Loucy (cell line): ENCODE measurements at regions not wholly inside any gene's neighbourhood (a gene's known extent, or its start where the extent isn't known, plus 50 kb on each side); places are given as distances from the start of the nearest gene placed in this dataset.
"Not testable (repeated sequence)": the region's sequence is repeated elsewhere in the genome, so short reads cannot be mapped to it uniquely, and the experiment has no call there.

Experiments used
- H2AFZ ChIP-seq: fragments of 200-600 bp; sonication (generic); 2 replicates; pipeline ENCODE4 v1.6.0; 2016; ENCODE audit warnings: antibody characterized with exemption, mild to moderate bottlenecking, low read length, moderate library complexity
- H3F3A ChIP-seq: fragments of 200-600 bp; 2 replicates; pipeline ENCODE4 v1.6.0; 2016; ENCODE audit warnings: antibody characterized with exemption, low read depth, mild to moderate bottlenecking
- H3K27me3 ChIP-seq: fragments of 200-600 bp; sonication (generic); 2 replicates; pipeline ENCODE4 v1.6.1; 2014; ENCODE audit warnings: low read length, mild to moderate bottlenecking; ENCODE audit not compliant: insufficient read depth, poor library complexity, severe bottlenecking
- H3K36me3 ChIP-seq: fragments of 200-600 bp; sonication (generic); 2 replicates; pipeline ENCODE4 v1.6.1; 2016; ENCODE audit warnings: low read length; ENCODE audit not compliant: insufficient read depth
- H3K4me1 ChIP-seq: fragments of 200-600 bp; sonication (generic); 2 replicates; pipeline ENCODE4 v1.5.1; 2014; ENCODE audit warnings: low read length, mild to moderate bottlenecking; ENCODE audit not compliant: insufficient read depth, poor library complexity, severe bottlenecking
- H3K4me2 ChIP-seq: fragments of 200-600 bp; sonication (generic); 2 replicates; pipeline ENCODE4 v1.6.0; 2014; ENCODE audit warnings: antibody characterized with exemption, low read length, low read depth, mild to moderate bottlenecking; ENCODE audit not compliant: poor library complexity, severe bottlenecking
- H3K4me3 ChIP-seq: fragments of 200-600 bp; sonication (generic); 2 replicates; pipeline ENCODE4 v1.5.1; 2014; ENCODE audit warnings: low read length, mild to moderate bottlenecking, mixed read lengths; ENCODE audit not compliant: poor library complexity, severe bottlenecking
- H3K79me2 ChIP-seq: fragments of 200-600 bp; sonication (generic); 2 replicates; pipeline ENCODE4 v1.6.1; 2014; ENCODE audit warnings: low read length; ENCODE audit not compliant: insufficient read depth
- H3K9ac ChIP-seq: fragments of 200-600 bp; sonication (generic); 2 replicates; pipeline ENCODE4 v1.6.0; 2014; ENCODE audit warnings: mild to moderate bottlenecking, low read depth, low read length, moderate library complexity; ENCODE audit not compliant: poor library complexity, severe bottlenecking
- H3K9me2 ChIP-seq: fragments of 200-600 bp; sonication (generic); replicated peaks from 2 replicates; pipeline ENCODE4 v1.6.1; 2016; ENCODE audit warnings: low read depth, low read length, mixed read lengths
- H3K9me3 ChIP-seq: fragments of 200-600 bp; sonication (generic); 2 replicates; pipeline ENCODE4 v1.6.1; 2014; ENCODE audit warnings: mild to moderate bottlenecking, antibody characterized with exemption, low read length, low read depth; ENCODE audit not compliant: insufficient read depth
- H4K20me1 ChIP-seq: fragments of 200-600 bp; sonication (generic); 2 replicates; pipeline ENCODE4 v1.6.0; 2014; ENCODE audit warnings: antibody characterized with exemption, low read length, mild to moderate bottlenecking; ENCODE audit not compliant: insufficient read depth, poor library complexity, severe bottlenecking
- CTCF ChIP-seq: fragments of 200-600 bp; sonication (generic); conservative IDR thresholded peaks from 2 replicates; pipeline ENCODE4 v1.5.1; 2014; ENCODE audit warnings: mild to moderate bottlenecking, antibody characterized with exemption, low read length
- EZH2phosphoT487 ChIP-seq: fragments of 200-600 bp; IDR thresholded peaks from 2 replicates; pipeline ENCODE4 v1.6.1; 2018; ENCODE audit warnings: antibody characterized with exemption, mild to moderate bottlenecking, moderate library complexity, borderline replicate concordance

- no peak for TF ChIP-seq EZH2phosphoT487
- TF ChIP-seq CTCF = no peak
- Histone ChIP-seq H3K36me3 (no peaks in the 10 kb centered on the region), H3F3A (no peaks in the 10 kb centered on the region), H3K4me1 (no peaks in the 10 kb centered on the region), H3K27me3 (no peaks in the 10 kb centered on the region), H3K4me3 (no peak overlapping the region), H2AFZ (no peak overlapping the region), H3K9me3 (no peaks in the 10 kb centered on the region), H3K9ac (no peak overlapping the region), H3K9me2 (no peaks in the 10 kb centered on the region), H4K20me1 (no peaks in the 10 kb centered on the region), H3K79me2 (no peaks in the 10 kb centered on the region), H3K4me2 (no peak overlapping the region)
These were observed 295.7 kb downstream of the SIPA1L2 start for GRCh38 chr1:232334246-232334645.

- Histone ChIP-seq H3K36me3 (no peaks in the 10 kb centered on the region), H3K9me2 (no peaks in the 10 kb centered on the region), H3K4me3 (no peak overlapping the region), H3K9me3 (no peaks in the 10 kb centered on the region), H3K79me2 (no peaks in the 10 kb centered on the region), H2AFZ (no peak overlapping the region), H3K9ac (no peak overlapping the region), H3K27me3 (no peaks in the 10 kb centered on the region), H3K4me1 (no peaks in the 10 kb centered on the region), H4K20me1 (no peaks in the 10 kb centered on the region), H3F3A (no peaks in the 10 kb centered on the region), H3K4me2 (no peak overlapping the region)
- no peak for TF ChIP-seq CTCF
- TF ChIP-seq EZH2phosphoT487 = no peak
These were observed 296.5 kb downstream of the SIPA1L2 start for GRCh38 chr1:232333419-232333767.

- not testable (repeated sequence) for H3F3A ChIP-seq, H4K20me1 ChIP-seq, H3K36me3 ChIP-seq, H3K9ac ChIP-seq, H3K9me3 ChIP-seq, H2AFZ ChIP-seq, H3K79me2 ChIP-seq, H3K27me3 ChIP-seq, H3K4me1 ChIP-seq, H3K9me2 ChIP-seq, H3K4me2 ChIP-seq, H3K4me3 ChIP-seq
These were observed 297.1 kb downstream of the SIPA1L2 start for GRCh38 chr1:232332710-232333418.
